Amygdala (tissue), 56 donors: ENCODE measurements at regions not wholly inside any gene's neighbourhood (a gene's known extent, or its start where the extent isn't known, plus 50 kb on each side); places are given as distances from the start of the nearest gene placed in this dataset.
A peak's percentile ranks its signal among the peaks of the same experiment; 100 is the strongest.

ENCODE experiments used
- DNase-seq, 56 donors: peaks; one replicate each; lab custom pipeline; 2025; lab: John Stamatoyannopoulos, UW

DNA sequence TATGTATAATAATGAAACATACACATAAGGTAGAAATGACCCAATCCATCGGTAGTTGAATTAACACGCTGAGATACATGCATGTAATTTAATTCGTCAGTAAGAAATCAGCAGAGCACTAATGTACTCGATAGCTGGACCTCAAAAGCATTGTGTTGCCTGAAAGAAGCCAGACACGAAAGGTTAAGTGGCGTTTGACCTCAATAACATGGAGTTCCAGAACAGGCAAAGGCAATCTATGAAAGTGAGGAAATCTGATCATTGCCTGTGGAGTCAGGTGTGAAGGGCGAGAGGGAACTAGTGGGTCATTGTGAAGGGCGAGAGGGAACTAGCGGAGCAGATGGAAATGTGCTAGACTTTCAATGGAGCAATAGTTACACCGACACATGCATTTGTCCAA, 970.4 kb upstream of the TMEM132C start:
- no peak for DNase-seq

DNA sequence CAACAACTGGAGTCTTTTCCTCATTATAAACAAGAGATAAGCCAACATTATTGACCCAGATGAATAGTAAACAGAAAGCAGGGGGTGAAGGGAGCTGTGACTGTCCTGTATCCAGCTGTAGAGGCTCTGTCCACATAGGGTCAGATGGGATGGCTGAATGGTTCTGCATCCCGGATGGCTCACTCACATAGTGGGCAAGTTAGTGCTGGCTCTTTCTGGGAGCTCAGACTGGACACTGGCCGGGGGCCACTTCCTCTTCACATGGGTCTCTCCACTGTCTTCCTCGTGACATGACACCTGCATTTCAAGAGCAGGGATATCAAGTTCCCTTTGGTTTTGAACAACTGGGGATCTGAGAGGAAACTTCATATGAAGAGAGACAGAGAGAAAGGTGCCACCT, 969.6 kb upstream of the TMEM132C start:
- DNase-seq: no peak

DNA sequence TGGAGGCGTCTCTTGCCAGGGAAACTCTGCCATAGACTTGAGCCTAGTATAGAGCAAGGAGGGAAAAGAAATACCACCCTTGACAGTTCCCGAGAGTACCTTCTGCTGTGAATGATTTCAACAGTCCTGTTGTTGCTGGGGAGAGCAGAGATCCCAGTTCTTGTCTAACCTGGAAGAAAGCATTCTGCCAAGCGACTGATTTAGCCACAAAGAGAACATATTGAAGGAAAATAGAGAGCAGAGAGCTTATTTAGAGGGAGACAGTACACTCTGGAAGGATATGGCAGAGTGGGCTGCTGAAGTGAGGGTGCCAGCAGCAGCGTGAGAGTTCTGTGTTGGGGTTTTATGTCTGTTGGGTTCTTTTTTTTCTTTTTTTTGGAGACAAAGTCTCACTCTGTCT, 966.9 kb upstream of the TMEM132C start:
- no peak for DNase-seq

DNA sequence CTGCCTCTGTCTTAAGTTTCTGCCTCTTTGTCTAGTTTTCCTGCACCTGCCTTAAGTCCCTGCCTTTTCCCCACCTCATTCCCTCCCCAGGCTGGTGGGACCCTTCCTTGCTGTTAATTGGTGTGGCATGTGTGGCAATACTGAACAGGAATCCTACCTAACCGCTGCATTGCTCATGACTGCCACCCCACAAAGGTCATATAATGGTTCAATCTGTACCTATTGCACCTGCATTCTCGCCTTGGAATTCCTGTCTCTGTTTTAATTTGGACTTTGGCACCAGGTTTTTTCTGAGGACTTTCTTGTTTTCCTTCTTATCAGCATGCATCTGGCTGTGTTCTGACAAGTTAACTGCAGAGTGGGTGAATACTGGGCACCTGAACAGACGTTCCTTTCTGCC, 966.2 kb upstream of the TMEM132C start:
- DNase-seq: no peak

DNA sequence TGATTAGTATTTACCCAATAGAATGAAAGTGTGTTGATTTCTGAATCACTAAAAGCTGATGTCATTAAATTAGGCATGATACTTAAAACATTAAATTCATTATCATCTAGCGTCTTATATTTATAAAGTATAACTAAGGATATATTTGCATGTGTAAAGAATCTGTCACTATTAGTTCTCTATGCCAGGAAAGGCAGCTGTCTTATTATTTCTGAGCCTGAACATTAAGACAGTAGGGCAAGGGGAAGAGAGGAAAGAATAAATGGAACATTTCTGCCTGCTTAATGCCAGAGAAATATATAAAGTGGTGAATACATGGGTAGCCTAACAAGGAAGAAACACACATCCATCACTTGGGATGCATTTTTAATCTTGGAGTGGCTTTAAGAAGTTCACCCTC, 965.1 kb upstream of the TMEM132C start:
- no peak for DNase-seq

DNA sequence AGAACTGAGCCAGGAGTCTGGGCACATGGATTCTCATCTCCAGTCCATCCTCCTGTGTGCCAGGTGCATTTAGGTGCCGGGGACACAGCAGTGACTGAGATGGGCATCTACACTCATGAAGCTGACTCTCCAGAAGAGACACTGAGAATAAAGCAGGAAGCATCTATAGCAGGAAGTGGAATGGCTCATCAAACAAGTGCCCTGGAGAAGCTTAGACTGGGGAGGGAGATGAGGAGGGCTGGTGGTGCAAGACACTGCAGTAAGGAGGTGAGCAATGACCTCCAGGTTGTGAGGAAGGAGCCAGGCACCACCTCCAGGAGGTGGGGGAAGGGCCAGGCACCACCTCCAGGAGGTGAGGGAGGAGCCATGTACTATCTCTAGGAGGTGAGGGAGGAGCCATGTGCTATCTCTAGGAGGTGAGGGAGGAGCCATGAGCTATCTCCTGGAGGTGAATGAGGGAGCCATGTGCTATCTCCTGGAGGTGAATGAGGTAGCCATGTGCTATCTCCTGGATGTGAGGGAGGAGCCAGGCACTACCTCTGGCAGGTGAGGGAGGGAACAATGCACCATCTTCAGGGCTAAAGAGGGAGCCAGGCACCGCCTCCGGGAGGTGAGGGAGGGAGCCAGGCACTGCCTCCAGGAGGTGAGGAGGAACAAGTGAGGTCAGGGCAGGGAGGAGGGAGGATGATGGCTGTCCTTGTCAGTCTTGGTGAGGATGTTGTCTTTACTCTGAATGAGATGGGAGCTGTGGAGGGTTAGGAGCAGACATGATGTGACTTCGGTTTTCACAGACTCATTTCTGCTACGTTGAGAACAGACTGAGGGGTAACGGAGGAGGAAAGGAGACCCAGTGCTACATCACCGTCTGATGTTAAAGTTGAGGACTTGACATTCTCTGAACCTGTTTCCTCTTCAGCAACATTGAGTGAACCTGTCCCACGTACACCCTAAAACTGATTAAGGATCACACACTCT, 961.9 kb upstream of the TMEM132C start:
- no peak for DNase-seq

DNA sequence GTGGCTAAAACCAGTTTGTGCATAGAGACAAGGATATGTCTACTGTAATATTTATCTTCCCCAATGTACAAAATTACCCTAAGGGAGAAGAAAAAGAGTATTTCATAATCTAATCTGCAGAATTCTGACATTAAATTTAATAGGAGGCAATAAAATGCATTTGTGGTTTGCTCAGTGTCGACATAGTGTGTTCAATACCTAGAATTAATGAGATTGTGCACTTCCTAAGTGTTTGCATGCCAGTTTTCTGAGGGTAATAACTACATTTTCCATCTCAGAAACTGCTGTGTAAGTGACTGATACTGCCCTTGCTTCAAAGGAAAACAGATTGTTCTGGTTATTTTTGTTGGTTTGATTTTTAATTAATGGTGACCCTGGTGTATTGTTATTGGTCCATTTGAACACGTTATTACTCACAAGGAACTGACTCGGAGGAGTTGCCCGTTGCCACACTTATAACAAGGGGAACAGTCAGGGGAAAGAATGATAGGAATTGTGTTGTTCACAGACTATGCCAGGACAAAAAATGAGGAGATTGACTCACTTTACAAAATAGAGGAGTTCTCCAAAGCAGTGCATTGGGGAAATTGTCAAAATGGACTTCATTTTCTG, 960.3 kb upstream of the TMEM132C start:
- no peak for DNase-seq

DNA sequence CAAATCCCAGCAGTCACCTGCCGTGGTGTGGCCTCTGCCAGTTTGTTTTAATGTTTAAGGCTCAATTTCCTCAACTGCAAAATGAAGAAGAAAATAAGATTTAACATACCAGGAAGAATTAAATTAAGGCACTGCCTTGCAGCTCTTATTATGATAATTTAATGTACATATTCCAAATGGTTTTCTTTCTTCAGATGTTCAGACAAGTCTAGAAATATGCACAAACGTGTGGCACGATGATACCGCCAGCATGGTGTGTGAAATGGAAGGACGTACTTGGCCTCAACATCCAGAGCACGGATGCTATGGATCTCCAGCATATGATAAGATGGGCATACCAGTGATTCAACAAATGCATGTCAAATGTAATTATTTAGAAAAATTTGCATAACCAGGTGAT, 959.4 kb upstream of the TMEM132C start:
- DNase-seq: no peak

DNA sequence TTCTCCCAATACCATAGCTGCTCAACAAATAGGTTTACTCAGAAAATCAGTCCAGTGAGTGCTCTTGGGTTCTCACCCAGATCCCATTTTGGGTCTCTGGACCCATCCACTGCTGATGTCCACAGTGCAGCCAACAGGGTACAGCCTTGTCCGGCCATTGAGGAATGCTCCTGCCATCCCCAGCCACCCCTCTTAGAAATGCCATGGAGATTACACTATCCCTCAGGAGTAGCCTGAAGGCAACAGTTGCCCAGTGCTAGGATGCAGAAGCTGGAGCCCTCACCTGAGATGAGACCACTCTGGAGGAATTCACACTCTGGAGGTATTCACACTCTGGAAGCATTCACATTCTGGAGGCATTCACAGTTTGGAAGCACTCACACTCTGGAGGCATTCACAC, 958.8 kb upstream of the TMEM132C start:
- DNase-seq: no peak

DNA sequence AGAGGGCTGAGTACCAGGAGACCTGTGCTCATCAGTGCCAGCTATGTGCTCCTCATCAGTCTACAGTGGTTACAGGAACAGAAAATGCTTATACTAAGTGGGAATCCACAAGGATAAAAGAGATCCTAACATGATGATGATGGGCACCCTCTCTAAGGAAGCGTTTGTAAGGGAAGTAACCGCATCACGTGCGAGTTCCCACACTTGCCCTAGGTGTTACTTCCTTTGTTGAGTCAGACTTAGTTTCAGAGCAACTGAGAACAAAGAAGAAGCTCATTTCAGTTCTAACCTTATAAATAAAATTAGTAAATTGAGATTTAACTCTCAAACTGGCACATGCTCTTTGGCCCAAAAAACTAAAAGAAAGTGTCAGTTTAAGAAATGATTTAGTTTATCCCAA, 956.4 kb upstream of the TMEM132C start:
- DNase-seq: no peak

DNA sequence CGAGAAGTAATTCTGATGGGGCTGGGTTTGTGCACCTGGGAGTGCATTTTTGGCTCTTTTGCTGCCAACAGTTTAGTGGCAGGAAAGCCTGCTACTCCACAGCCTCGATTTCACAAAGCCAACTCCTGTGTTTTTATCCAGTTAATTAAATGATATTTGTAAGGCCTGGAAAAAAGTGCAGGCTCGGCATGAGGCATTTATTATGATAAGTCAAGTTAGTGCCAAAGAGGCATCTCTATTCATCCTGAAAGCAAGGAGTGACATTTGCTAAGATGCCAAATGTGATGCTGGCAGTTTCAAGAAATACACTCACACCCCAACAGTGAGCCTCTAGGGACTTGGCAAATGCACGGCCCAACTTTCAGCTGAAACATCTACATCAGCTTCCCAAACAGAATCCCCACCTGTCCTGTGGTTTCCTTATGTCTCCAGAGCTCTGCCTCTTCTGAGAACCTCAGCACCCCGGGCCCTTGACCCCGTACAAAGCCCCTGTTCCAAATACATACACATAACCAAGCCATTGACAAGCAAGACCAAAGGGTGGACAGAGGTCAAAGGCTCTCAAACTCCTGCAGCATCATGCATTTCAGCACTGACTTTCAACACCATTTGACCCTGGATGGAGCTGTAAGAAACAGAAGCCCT, 955.1 kb upstream of the TMEM132C start:
- DNase-seq: no peak

DNA sequence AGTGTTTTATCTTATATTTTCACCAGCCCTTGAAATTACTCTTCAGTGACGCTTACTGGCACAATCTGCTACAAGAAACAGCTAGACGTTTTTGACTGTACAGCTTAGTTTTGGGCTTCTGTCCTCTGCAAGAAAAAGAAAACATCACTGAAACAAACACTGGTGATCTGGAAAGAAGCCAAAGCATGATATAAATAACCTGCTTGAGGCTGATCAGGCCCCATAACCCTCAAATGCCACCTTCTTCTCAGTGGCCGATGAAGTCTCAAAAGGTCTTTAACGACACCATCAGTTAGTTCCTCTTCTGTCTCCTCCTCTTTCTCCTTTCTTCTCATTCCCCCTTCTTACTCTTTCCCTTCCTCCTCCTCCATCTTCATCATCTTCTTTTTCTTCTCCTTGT, 942.3 kb upstream of the TMEM132C start:
- DNase-seq: no peak

DNA sequence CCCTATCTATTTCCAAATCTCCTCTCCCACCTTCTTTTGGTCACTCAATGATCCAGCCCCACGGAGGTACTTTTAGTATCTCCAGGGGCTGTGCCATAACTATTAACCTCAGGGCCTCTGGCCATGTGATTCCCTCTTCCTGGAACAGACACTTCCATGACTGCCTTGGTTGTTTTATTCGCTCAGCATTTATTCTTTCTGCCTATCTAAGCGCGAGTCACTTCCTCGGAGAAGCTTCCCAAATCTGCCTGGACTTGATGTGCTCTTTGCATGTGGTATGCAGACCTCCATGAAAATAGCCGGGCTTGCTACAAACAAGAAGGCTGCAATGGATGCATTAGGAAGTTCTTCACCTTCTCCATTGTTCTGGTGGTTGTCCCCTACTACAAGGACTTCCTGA, 939.0 kb upstream of the TMEM132C start:
- DNase-seq: no peak

DNA sequence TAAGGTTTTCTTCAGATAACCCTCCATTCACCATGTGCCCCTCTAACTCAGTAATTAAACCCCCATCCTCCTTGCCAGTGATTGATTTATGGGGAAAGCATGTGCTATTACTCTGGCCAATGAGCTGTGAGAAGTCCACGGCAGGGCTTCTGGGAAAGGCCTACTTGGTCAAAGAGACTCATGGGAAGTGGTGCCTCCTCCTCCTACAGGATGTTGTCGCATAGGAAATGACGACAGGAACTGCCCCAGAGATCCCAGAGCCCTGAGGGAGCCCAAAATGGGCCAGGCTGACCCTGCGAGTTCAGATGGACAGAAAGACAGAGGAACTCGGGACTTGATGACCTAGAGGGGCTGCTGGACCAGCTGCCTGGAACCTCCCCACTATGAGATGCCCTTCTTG, 938.1 kb upstream of the TMEM132C start:
- DNase-seq: no peak

DNA sequence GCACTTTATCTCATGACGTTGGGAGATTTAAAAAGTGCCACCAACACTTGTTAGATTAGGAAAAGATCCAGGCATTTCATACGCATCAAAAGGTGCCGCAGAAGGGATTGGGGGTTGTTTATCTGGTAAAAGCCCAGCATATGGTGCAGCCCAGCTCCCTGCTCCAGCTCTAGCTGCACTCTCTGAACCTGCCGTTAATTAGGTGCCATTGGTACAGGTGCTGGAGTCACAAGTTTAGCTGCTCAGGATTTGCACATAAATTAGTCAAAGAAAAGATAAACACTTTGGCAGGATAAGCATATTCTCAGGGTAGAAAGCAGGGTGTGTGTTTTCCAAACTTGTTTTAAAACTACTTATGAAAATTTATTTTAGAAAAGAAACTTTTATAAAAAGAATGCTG, 932.6 kb upstream of the TMEM132C start:
- no peak for DNase-seq

DNA sequence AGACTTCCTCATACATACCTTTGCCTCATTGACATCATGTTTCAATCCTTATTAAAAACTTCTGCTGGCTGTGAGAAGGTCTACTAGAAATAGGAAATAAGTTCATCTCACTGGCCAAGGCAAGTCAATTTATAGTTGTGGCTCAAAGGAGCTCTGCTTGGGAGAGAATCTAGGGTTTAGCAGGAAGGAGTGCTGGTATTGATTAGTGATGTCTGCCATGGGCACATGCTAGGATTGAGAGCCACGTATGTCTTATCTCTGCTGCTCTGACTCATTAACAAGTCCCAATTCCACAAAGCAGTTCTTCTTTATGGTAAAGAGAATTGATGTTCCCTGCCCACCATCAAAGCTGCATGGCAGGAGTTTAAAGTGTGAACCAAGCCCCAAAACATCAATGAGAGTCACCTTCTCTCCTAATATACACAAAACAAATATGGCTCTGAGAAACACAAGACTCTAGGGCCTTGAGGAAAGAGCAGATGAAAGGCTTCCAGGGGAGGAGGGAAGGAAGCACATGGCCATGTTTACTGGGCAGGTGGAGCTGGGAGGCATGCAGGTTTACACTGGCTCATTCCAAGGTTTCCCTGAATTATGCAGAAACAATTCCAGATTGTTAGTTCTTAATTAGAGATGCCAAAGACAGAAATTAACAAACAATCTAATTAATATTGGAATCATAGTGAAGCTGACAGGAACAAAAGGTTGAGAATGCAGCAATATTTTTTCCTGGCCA, 931.9 kb upstream of the TMEM132C start:
- no peak for DNase-seq

DNA sequence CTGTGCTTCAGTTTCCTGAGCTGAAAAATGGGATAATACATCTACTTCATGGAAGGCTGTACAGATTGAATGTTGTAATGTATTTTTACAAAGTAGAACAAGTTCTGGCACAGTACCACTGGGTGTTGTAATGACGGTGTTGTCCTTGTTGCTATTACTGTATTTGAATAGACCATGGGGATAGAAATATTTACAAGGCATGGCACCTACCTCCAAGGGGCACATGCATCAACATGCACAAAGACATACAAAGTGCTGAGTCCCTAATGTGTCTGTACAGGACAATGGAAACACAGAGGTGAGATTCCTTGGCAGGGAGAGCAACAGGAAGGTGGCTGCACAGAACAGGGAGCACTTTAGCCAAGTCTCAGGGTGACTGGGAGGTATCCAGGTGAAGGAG, 930.6 kb upstream of the TMEM132C start:
- DNase-seq: no peak

DNA sequence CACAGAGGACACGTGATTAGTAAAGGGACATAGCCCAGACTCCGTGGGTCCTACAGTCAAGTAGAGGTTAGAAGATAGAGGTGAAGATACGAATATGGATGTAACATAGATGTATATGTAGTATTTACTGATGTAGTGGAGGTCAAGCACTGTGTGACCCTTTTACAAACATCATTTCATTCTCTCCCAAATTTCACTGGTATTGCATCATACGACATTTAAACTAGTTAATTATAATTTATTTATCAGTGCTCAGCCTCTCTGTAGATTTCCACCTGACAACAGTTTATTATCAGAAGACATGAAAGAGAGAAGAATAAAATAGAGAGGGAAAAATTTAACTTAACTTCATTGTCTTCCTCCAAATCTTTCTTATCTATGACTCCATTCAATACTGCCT, 927.9 kb upstream of the TMEM132C start:
- no peak for DNase-seq

DNA sequence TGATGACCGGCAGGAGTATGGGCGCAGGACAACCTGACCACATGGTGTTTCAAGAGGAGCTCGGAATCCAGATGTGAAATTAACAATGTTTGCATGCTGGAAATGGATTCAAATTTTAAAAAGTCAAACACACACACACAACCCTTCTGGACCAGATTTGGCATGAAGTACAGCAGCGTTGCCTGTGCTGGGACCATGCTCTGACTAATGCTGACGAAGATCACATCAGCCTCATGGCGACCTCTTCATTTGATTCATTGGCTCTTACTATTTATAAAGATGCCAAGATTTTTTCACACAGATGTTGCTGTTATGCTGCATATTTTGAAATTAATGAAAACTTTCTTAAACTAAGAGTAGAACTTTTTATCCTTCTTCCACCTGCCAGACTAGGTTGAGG, 926.6 kb upstream of the TMEM132C start:
- DNase-seq: no peak

DNA sequence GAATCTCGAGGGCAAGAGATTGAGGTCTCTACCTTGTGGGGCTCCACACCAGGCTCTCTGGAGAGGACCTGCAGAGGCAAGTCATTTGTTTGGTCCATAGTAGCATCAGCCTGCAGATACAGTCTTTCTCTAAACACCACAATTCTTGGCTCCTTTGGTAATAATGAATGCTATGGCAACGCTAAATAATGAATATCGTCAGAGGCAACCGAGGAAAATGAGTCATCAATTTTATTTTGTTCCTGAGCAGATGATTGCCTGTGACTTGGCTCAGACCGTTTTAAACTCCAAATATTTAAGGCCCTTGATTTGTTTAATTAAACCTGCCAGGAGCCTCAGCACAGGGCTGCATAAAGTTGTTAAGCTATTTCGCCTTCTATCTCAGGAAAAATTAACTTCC, 924.1 kb upstream of the TMEM132C start:
- peak in 1 of 56 donors; percentile 2 for DNase-seq

DNA sequence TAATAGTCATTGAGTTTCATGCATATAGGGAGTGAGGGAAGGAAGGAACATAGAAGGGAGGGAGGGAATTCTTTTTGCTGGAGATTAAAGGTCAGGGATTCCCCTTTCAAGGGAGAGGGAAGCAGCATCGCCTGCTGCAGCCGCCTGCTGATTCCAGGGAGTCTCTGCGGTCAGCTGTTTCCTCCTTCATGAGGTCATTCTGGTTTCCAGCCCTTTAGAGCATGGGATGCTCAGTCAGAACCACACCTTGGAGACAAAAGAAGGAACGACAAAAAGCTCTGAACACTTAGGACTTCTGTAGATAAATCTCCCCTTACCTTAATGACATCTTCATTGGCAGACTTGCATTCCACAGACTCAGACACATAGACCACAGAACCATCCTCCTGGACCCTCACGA, 923.0 kb upstream of the TMEM132C start:
- DNase-seq: no peak
